ENCODE measurements at regions not wholly inside any gene's neighbourhood (a gene's known extent, or its start where the extent isn't known, plus 50 kb on each side); places are given as distances from the start of the nearest gene placed in this dataset.
"Not testable (repeated sequence)": the region's sequence is repeated elsewhere in the genome, so short reads cannot be mapped to it uniquely, and the experiment has no call there.

- TF ChIP-seq CTCF (IDR thresholded peaks at IDR 0.05; ENCODE audit: low read depth, low read length, missing input control); FOXA1 (IDR thresholded peaks at IDR 0.05); ZBTB33 (IDR thresholded peaks at IDR 0.05); GABPA (IDR thresholded peaks at IDR 0.05 in 1 of 2, conservative IDR thresholded peaks at IDR 0.05 in 1 of 2); TAF1 (conservative IDR thresholded peaks at IDR 0.05); YY1 (IDR thresholded peaks at IDR 0.05); ATF3 (IDR thresholded peaks at IDR 0.05); JUND (IDR thresholded peaks at IDR 0.05); SP1 (IDR thresholded peaks at IDR 0.05); RAD21 (IDR thresholded peaks at IDR 0.05); REST (IDR thresholded peaks at IDR 0.05): not testable (repeated sequence)
Measured at GRCh38 chr2:87364379-87364778, 342.7 kb upstream of the PLGLB1 start.
